K562 (cell line): ENCODE measurements at regions not wholly inside any gene's neighbourhood (a gene's known extent, or its start where the extent isn't known, plus 50 kb on each side); places are given as distances from the start of the nearest gene placed in this dataset.

ENCODE experiments used
- ATF4 ChIP-seq: fragments of 450-650 bp; formaldehyde crosslinking; IDR thresholded peaks from 2 replicates; pipeline ENCODE4 v1.4.0; 2022; ENCODE audit warnings: mild to moderate bottlenecking, moderate library complexity
- CTCF ChIP-seq, 3 experiments: IDR thresholded peaks in 2 of 3; conservative IDR thresholded peaks in 1 of 3; 2 replicates each; pipeline ENCODE4 v1.5.1; 2011 to 2012; ENCODE audit warnings: low read length in 3 of 3, mild to moderate bottlenecking in 3 of 3, control low read depth in 2 of 3, improper control_type of control experiment in 1 of 3, inconsistent platforms in 1 of 3, low read depth in 1 of 3, mixed read lengths in 1 of 3, moderate library complexity in 1 of 3; ENCODE audit not compliant: insufficient read depth in 2 of 3
- ELK1 ChIP-seq: sonication (generic); formaldehyde crosslinking; IDR thresholded peaks from 2 replicates; pipeline ENCODE4 v1.8.1; 2022; ENCODE audit warnings: missing genetic modification reagents
- IRF1 ChIP-seq: sonication (generic); formaldehyde crosslinking; IDR thresholded peaks from 2 replicates; pipeline ENCODE4 v1.8.0; 2022; ENCODE audit warnings: missing genetic modification reagents, mild to moderate bottlenecking, borderline replicate concordance
- KHSRP ChIP-seq: fragments of 450-650 bp; IDR thresholded peaks from 2 replicates; pipeline ENCODE4 v1.6.1; 2017
- SP2 ChIP-seq: IDR thresholded peaks from 2 replicates; pipeline ENCODE4 v1.6.1; 2011; ENCODE audit warnings: mild to moderate bottlenecking, low read depth, low read length, moderate library complexity; ENCODE audit not compliant: poor library complexity, severe bottlenecking; ENCODE audit errors: extremely low read depth
- ZNF511 ChIP-seq: sonication (generic); formaldehyde crosslinking; IDR thresholded peaks from 2 replicates; pipeline ENCODE4 v1.8.0; 2022; ENCODE audit warnings: mild to moderate bottlenecking, missing genetic modification reagents
- TF ChIP-seq, protein P1 (sequence below): sonication (generic); formaldehyde crosslinking; IDR thresholded peaks from 2 replicates; pipeline ENCODE4 v1.8.0; 2022; ENCODE audit warnings: mild to moderate bottlenecking, missing genetic modification reagents, borderline replicate concordance
- TF ChIP-seq, protein P2 (sequence below), 2 experiments: fragments of 450-650 bp in 1 of 2; sonication (generic) in 1 of 2; formaldehyde crosslinking; conservative IDR thresholded peaks; 2 replicates each; pipeline versions ENCODE4 v1.4.0 to v1.8.1; 2020 to 2022; ENCODE audit warnings: mild to moderate bottlenecking in 1 of 2, missing genetic modification reagents in 1 of 2
- TF ChIP-seq, protein P3 (sequence below): sonication (generic); formaldehyde crosslinking; IDR thresholded peaks from 2 replicates; pipeline ENCODE4 v1.8.1; 2022; ENCODE audit warnings: missing genetic modification reagents

DNA sequence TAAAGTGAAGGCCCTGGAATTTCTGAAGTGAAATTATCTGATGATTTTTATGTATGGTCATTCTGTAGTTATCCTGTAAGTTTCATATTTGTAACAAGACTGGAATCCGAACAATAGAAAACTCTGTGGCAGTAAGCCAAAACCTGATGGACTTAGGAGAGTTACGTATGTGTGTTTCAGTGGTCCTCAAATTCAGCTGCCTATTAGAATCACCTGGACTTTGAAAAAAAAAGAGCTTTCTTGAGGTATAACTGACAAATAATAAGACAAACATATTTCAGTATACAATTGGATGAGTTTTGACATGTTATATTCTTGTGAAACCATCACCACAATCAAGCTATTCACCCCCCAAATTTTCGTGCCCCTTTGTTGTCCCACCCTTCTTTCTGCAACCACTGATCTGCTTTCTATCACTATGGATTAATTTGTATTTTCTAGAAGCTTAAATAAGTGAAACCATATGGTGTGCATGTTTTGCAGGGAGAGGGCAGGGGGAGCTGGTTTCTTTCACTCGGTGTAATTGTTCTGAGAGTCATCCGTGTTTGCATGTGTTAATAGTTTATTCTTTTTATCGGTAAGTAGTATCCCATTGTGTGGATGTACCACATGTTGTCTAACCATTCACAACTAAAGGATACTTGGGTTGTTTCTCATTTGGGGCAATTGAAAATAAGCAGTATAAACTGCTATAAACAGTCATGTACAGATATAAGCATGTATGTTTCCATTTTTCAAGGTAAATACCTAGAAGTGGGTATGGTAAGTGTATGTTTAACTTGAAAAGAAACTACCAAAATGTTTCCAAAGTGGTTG, 50.2 kb upstream of the EML4 start:
- TF ChIP-seq ATF4 (CRISPR knock-in tag) (no peak), ZNF511 (CRISPR knock-in tag) (no peak), KHSRP (no peak), CTCF (IDR thresholded peaks at IDR 0.05 in 2 of 3, conservative IDR thresholded peaks at IDR 0.05 in 1 of 3; ENCODE audit: insufficient read depth in 2 of 3, low read depth in 1 of 3, low read length in 3 of 3) (no peak), IRF1 (CRISPR knock-in tag) (no peak), SP2 (no peak), ELK1 (CRISPR knock-in tag) (no peak)
- TF ChIP-seq, protein P1, sequence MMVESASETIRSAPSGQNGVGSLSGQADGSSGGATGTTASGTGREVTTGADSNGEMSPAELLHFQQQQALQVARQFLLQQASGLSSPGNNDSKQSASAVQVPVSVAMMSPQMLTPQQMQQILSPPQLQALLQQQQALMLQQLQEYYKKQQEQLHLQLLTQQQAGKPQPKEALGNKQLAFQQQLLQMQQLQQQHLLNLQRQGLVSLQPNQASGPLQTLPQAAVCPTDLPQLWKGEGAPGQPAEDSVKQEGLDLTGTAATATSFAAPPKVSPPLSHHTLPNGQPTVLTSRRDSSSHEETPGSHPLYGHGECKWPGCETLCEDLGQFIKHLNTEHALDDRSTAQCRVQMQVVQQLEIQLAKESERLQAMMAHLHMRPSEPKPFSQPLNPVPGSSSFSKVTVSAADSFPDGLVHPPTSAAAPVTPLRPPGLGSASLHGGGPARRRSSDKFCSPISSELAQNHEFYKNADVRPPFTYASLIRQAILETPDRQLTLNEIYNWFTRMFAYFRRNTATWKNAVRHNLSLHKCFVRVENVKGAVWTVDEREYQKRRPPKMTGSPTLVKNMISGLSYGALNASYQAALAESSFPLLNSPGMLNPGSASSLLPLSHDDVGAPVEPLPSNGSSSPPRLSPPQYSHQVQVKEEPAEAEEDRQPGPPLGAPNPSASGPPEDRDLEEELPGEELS (CRISPR knock-in tag): no peak
- TF ChIP-seq, protein P2, sequence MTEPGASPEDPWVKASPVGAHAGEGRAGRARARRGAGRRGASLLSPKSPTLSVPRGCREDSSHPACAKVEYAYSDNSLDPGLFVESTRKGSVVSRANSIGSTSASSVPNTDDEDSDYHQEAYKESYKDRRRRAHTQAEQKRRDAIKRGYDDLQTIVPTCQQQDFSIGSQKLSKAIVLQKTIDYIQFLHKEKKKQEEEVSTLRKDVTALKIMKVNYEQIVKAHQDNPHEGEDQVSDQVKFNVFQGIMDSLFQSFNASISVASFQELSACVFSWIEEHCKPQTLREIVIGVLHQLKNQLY (CRISPR knock-in tag; conservative IDR thresholded peaks at IDR 0.05): no peak
- TF ChIP-seq, protein P3, sequence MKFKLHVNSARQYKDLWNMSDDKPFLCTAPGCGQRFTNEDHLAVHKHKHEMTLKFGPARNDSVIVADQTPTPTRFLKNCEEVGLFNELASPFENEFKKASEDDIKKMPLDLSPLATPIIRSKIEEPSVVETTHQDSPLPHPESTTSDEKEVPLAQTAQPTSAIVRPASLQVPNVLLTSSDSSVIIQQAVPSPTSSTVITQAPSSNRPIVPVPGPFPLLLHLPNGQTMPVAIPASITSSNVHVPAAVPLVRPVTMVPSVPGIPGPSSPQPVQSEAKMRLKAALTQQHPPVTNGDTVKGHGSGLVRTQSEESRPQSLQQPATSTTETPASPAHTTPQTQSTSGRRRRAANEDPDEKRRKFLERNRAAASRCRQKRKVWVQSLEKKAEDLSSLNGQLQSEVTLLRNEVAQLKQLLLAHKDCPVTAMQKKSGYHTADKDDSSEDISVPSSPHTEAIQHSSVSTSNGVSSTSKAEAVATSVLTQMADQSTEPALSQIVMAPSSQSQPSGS: no peak
